ENCODE measurements at regions not wholly inside any gene's neighbourhood (a gene's known extent, or its start where the extent isn't known, plus 50 kb on each side); places are given as distances from the start of the nearest gene placed in this dataset.

DNA sequence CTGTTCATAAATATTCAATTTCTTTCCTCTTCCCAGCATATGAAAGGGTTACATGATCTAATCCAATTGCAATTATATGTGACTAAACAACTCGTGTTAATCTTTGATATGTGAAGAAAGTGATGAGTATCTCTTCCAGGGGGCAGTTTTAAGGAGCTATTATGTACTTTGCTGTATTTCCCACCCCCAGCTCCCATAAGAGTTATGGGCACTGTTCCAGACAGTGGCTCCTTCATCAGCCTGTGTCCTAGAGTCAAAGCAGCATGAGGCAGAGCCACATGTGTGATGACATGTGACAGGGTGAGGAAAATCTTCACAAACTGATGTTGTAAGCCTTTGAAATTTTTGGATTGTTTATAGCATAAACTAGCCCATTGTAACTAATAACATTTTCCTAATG, 315.4 kb downstream of the DIPK2A start (continued):
- TF ChIP-seq, protein P1, sequence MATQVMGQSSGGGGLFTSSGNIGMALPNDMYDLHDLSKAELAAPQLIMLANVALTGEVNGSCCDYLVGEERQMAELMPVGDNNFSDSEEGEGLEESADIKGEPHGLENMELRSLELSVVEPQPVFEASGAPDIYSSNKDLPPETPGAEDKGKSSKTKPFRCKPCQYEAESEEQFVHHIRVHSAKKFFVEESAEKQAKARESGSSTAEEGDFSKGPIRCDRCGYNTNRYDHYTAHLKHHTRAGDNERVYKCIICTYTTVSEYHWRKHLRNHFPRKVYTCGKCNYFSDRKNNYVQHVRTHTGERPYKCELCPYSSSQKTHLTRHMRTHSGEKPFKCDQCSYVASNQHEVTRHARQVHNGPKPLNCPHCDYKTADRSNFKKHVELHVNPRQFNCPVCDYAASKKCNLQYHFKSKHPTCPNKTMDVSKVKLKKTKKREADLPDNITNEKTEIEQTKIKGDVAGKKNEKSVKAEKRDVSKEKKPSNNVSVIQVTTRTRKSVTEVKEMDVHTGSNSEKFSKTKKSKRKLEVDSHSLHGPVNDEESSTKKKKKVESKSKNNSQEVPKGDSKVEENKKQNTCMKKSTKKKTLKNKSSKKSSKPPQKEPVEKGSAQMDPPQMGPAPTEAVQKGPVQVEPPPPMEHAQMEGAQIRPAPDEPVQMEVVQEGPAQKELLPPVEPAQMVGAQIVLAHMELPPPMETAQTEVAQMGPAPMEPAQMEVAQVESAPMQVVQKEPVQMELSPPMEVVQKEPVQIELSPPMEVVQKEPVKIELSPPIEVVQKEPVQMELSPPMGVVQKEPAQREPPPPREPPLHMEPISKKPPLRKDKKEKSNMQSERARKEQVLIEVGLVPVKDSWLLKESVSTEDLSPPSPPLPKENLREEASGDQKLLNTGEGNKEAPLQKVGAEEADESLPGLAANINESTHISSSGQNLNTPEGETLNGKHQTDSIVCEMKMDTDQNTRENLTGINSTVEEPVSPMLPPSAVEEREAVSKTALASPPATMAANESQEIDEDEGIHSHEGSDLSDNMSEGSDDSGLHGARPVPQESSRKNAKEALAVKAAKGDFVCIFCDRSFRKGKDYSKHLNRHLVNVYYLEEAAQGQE (IDR thresholded peaks at IDR 0.05; ENCODE audit: unreplicated experiment): no peak
- no peak for TF ChIP-seq ZNF331 (CRISPR knock-in tag; IDR thresholded peaks at IDR 0.05; ENCODE audit: low read depth)
- TF ChIP-seq NANOG (IDR thresholded peaks at IDR 0.05; ENCODE audit: borderline replicate concordance): no peak
- no peak for TF ChIP-seq CREB1 (CRISPR knock-in tag; IDR thresholded peaks at IDR 0.05; ENCODE audit: low read depth)
- TF ChIP-seq EZH2phosphoT487 (IDR thresholded peaks at IDR 0.05; ENCODE audit: unreplicated experiment): no peak
- TF ChIP-seq, protein P2, sequence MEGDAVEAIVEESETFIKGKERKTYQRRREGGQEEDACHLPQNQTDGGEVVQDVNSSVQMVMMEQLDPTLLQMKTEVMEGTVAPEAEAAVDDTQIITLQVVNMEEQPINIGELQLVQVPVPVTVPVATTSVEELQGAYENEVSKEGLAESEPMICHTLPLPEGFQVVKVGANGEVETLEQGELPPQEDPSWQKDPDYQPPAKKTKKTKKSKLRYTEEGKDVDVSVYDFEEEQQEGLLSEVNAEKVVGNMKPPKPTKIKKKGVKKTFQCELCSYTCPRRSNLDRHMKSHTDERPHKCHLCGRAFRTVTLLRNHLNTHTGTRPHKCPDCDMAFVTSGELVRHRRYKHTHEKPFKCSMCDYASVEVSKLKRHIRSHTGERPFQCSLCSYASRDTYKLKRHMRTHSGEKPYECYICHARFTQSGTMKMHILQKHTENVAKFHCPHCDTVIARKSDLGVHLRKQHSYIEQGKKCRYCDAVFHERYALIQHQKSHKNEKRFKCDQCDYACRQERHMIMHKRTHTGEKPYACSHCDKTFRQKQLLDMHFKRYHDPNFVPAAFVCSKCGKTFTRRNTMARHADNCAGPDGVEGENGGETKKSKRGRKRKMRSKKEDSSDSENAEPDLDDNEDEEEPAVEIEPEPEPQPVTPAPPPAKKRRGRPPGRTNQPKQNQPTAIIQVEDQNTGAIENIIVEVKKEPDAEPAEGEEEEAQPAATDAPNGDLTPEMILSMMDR (conservative IDR thresholded peaks at IDR 0.05; ENCODE audit: low read depth in 2 of 2): no peak
- no peak for TF ChIP-seq ZNF114 (CRISPR knock-in tag; IDR thresholded peaks at IDR 0.05)

DNA sequence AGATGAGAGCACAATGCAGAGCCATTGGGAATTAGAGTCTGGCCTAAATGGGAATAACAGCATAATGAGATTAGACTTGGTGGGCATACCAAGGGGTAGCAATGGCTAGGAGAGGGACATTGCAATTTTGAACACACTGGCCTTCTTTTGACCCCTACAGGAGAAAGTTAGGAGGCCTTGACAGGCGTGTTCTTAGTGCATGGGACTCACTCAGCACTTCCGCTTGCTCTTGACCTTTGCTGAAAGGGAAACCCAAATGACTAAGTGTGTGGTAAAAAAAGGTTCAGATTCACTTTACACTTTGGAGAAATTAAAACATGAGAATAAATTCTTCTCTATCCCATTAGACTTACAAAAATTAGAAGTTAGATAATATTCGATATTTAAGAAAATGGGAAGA, 317.4 kb downstream of the DIPK2A start:
- no peak overlapping the region for H3K4me2 ChIP-seq
- no peak for DNase-seq (ENCODE audit: low spot score)
- H3K36me3 ChIP-seq (ENCODE audit: insufficient read depth): no peaks in the 10 kb centered on the region
- ATAC-seq: no peak
- no peak overlapping the region for H3K4me3 Mint-ChIP-seq
- no peak overlapping the region for H3K27ac Mint-ChIP-seq
- no peaks in the 10 kb centered on the region for H3K9me2 ChIP-seq (ENCODE audit: insufficient read depth)
- no peaks in the 10 kb centered on the region for H3K27me3 ChIP-seq (ENCODE audit: insufficient read depth)
- H3K4me1 Mint-ChIP-seq: no peaks in the 10 kb centered on the region
- no peaks in the 10 kb centered on the region for H3F3A ChIP-seq (replicated peaks; ENCODE audit: low read depth)
- H3K36me3 Mint-ChIP-seq (ENCODE audit: low read depth): no peaks in the 10 kb centered on the region
- no peaks in the 10 kb centered on the region; the same call in 2 of the 3 replicates for H3K9me3 Mint-ChIP-seq
- H3K4me3 ChIP-seq: no peak overlapping the region
- H4K20me1 ChIP-seq (replicated peaks; ENCODE audit: insufficient read depth): no peaks in the 10 kb centered on the region
- no peak overlapping the region for H3K27ac ChIP-seq (ENCODE audit: low read depth)
- no peak overlapping the region for H2AFZ ChIP-seq
- H3K4me1 ChIP-seq (ENCODE audit: insufficient read depth): no peaks in the 10 kb centered on the region
- no peaks in the 10 kb centered on the region for H3K27me3 Mint-ChIP-seq (ENCODE audit: insufficient read depth, low read depth, poor library complexity)
- H3K79me2 ChIP-seq (replicated peaks; ENCODE audit: insufficient read depth): no peaks in the 10 kb centered on the region
- TF ChIP-seq ZNF114 (CRISPR knock-in tag; IDR thresholded peaks at IDR 0.05) (no peak), EZH2phosphoT487 (IDR thresholded peaks at IDR 0.05; ENCODE audit: unreplicated experiment) (no peak), POLR2AphosphoS5 (IDR thresholded peaks at IDR 0.05; ENCODE audit: low read depth) (no peak), STAT1 (IDR thresholded peaks at IDR 0.05; ENCODE audit: unreplicated experiment) (no peak), JUNB (IDR thresholded peaks at IDR 0.05; ENCODE audit: unreplicated experiment) (no peak), NANOG (IDR thresholded peaks at IDR 0.05; ENCODE audit: borderline replicate concordance) (no peak), ZNF331 (CRISPR knock-in tag; IDR thresholded peaks at IDR 0.05; ENCODE audit: low read depth) (no peak), CREB1 (CRISPR knock-in tag; IDR thresholded peaks at IDR 0.05; ENCODE audit: low read depth) (no peak), EZH2 (IDR thresholded peaks at IDR 0.05; ENCODE audit: low read depth, unreplicated experiment) (no peak)
- TF ChIP-seq, protein P1 (IDR thresholded peaks at IDR 0.05; ENCODE audit: unreplicated experiment): no peak
- TF ChIP-seq, protein P2 (conservative IDR thresholded peaks at IDR 0.05; ENCODE audit: low read depth in 2 of 2): no peak
- TF ChIP-seq, protein P3, sequence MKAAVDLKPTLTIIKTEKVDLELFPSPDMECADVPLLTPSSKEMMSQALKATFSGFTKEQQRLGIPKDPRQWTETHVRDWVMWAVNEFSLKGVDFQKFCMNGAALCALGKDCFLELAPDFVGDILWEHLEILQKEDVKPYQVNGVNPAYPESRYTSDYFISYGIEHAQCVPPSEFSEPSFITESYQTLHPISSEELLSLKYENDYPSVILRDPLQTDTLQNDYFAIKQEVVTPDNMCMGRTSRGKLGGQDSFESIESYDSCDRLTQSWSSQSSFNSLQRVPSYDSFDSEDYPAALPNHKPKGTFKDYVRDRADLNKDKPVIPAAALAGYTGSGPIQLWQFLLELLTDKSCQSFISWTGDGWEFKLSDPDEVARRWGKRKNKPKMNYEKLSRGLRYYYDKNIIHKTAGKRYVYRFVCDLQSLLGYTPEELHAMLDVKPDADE (IDR thresholded peaks at IDR 0.05): no peak
